GM12878 (cell line): ENCODE measurements at regions not wholly inside any gene's neighbourhood (a gene's known extent, or its start where the extent isn't known, plus 50 kb on each side); places are given as distances from the start of the nearest gene placed in this dataset.

ENCODE experiments used
- ATAC-seq: fragments of 200-7000 bp; cut with Tn5 transposase; 3 replicates; pipeline ENCODE4 v1.9.1; 2020; ENCODE audit warnings: mild to moderate bottlenecking, moderate library complexity
- BruUV-seq: library from RNA; stranded (reverse); fragments of 400-500 nt; replicated peaks from 2 replicates; lab custom pipeline; 2021; lab: Mats Ljungman, UMichigan
- CTCF ChIA-PET: fragments of 300-600 bp; sonication (Branson Sonifier 250); formaldehyde crosslinking; extraction: SDS; loops from one replicate; lab custom pipeline; 2021; ENCODE audit warnings: inconsistent platforms; lab: Yijun Ruan, JAX
- POLR2A ChIA-PET: fragments of 350-600 bp; formaldehyde crosslinking; extraction: SDS; loops from one replicate; lab custom pipeline; 2021; ENCODE audit warnings: inconsistent platforms; lab: Charles Lee
- RAD21 ChIA-PET: fragments of 300-600 bp; sonication (Branson Sonifier 250); formaldehyde crosslinking; loops from one replicate; lab custom pipeline; 2023; ENCODE audit warnings: antibody characterized with exemption; ENCODE audit not compliant: unreplicated experiment; lab: Charles Lee
- SMC1A ChIA-PET: fragments of 300-600 bp; sonication (Branson Sonifier 250); formaldehyde crosslinking; loops from one replicate; lab custom pipeline; 2023; ENCODE audit not compliant: unreplicated experiment, uncharacterized antibody; lab: Charles Lee
- DNase-seq: peaks from one replicate; pipeline ENCODE4 v3.0.0-alpha.2; 2011; ENCODE audit warnings: low read depth, low spot score
- FAIRE-seq: peaks from 3 replicates; lab custom pipeline; 2011; peaks lifted over from hg19 to GRCh38; lab: Jason Lieb, UNC
- H2AFZ ChIP-seq: 2 replicates; pipeline ENCODE4 v1.6.0; 2011; ENCODE audit warnings: low read depth, low read length, control low read depth; ENCODE audit not compliant: control insufficient read depth
- H3K27ac ChIP-seq: 2 replicates; pipeline ENCODE4 v1.5.1; 2011; ENCODE audit warnings: control low read depth; ENCODE audit not compliant: control insufficient read depth, insufficient read depth
- H3K27me3 ChIP-seq, 2 experiments: replicated peaks in 1 of 2; 2 replicates each; pipeline versions ENCODE4 v1.6.0 to v1.6.1; 2011; ENCODE audit warnings: low read length in 1 of 2; ENCODE audit not compliant: control insufficient read depth in 2 of 2, insufficient read depth in 2 of 2
- H3K36me3 ChIP-seq, 2 experiments: 2 replicates each; pipeline ENCODE4 v1.5.1; 2011; ENCODE audit warnings: low read length in 1 of 2; ENCODE audit not compliant: control insufficient read depth in 2 of 2, insufficient read depth in 2 of 2
- H3K4me1 ChIP-seq: 2 replicates; pipeline ENCODE4 v1.6.1; 2011; ENCODE audit warnings: mild to moderate bottlenecking, low read length, moderate library complexity, mixed read lengths; ENCODE audit not compliant: control insufficient read depth, insufficient read depth
- H3K4me2 ChIP-seq: 2 replicates; pipeline ENCODE4 v1.6.0; 2011; ENCODE audit warnings: control low read depth; ENCODE audit not compliant: control insufficient read depth, insufficient read depth
- H3K4me3 ChIP-seq: fragments of 200-600 bp; sonication (generic); 2 replicates; pipeline ENCODE4 v1.5.1; 2016
- H3K79me2 ChIP-seq: 2 replicates; pipeline ENCODE4 v1.6.0; 2011; ENCODE audit warnings: low read length; ENCODE audit not compliant: control insufficient read depth, insufficient read depth
- H3K9ac ChIP-seq: 2 replicates; pipeline ENCODE4 v1.8.0; 2011; ENCODE audit warnings: low read length, control low read depth, mixed read lengths; ENCODE audit not compliant: control insufficient read depth, insufficient read depth
- H3K9me3 ChIP-seq: replicated peaks from 3 replicates; pipeline ENCODE4 v1.5.1; 2011; ENCODE audit warnings: mild to moderate bottlenecking, low read length; ENCODE audit not compliant: control insufficient read depth, insufficient read depth
- H4K20me1 ChIP-seq: 2 replicates; pipeline ENCODE4 v1.6.0; 2011; ENCODE audit not compliant: control insufficient read depth, insufficient read depth
- ATF3 ChIP-seq: IDR thresholded peaks from 2 replicates; pipeline ENCODE4 v1.6.1; 2011; ENCODE audit warnings: low read depth, mild to moderate bottlenecking, low read length, moderate library complexity, borderline replicate concordance; ENCODE audit errors: extremely low read depth
- E2F4 ChIP-seq: IDR thresholded peaks from 2 replicates; pipeline ENCODE4 v1.6.1; 2012; ENCODE audit warnings: low read depth, low read length, improper control_type of control experiment
- E2F8 ChIP-seq: fragments of 450-650 bp; IDR thresholded peaks from 2 replicates; pipeline ENCODE4 v1.6.1; 2018; ENCODE audit warnings: mild to moderate bottlenecking, low read depth, moderate library complexity; ENCODE audit not compliant: partially characterized antibody
- FOXM1 ChIP-seq: IDR thresholded peaks from 2 replicates; pipeline ENCODE4 v1.6.1; 2012; ENCODE audit warnings: low read depth, mild to moderate bottlenecking, inconsistent platforms, low read length, moderate library complexity
- HSF1 ChIP-seq: fragments of 150-350 bp; IDR thresholded peaks from 2 replicates; pipeline ENCODE4 v1.6.1; 2014; ENCODE audit warnings: mild to moderate bottlenecking, low read depth, low read length
- RAD51 ChIP-seq: fragments of 450-650 bp; IDR thresholded peaks from 2 replicates; pipeline ENCODE4 v1.6.1; 2016; ENCODE audit warnings: moderate library complexity, mild to moderate bottlenecking, inconsistent platforms
- RELB ChIP-seq: fragments of 450-650 bp; IDR thresholded peaks from 2 replicates; pipeline ENCODE4 v1.6.1; 2017; ENCODE audit warnings: low read depth, mild to moderate bottlenecking, moderate library complexity
- SIX5 ChIP-seq: IDR thresholded peaks from 2 replicates; pipeline ENCODE4 v1.6.1; 2011; ENCODE audit warnings: mild to moderate bottlenecking, low read depth, low read length, moderate library complexity; ENCODE audit not compliant: severe bottlenecking
- SREBF2 ChIP-seq: IDR thresholded peaks from 2 replicates; pipeline ENCODE4 v1.6.1; 2012; ENCODE audit warnings: mild to moderate bottlenecking, low read length
- TCF3 ChIP-seq: IDR thresholded peaks from 2 replicates; pipeline ENCODE4 v1.6.1; 2012; ENCODE audit warnings: low read depth, mild to moderate bottlenecking, low read length, borderline replicate concordance; ENCODE audit not compliant: insufficient read depth
- ZNF687 ChIP-seq: fragments of 450-650 bp; IDR thresholded peaks from 2 replicates; pipeline ENCODE4 v1.6.1; 2017; ENCODE audit warnings: mild to moderate bottlenecking, moderate library complexity
- WGBS: methylation state at CpG from one replicate; pipeline ENCODE4 v1.1.6; 2016; ENCODE audit warnings: low lambda C conversion rate; ENCODE audit not compliant: insufficient replicate concordance, insufficient coverage; ENCODE audit errors: missing lambda C conversion rate; 5-methylcytosine and 5-hydroxymethylcytosine counted together
- in situ Hi-C: fragments of 300-500 bp; cut with MboI; formaldehyde crosslinking; loops from 9 replicates; pipeline ENCODE4 v1.14.3; 2018; ENCODE audit warnings: mixed read lengths
- intact Hi-C: fragments of 100-400 bp; cut with micrococcal nuclease; formaldehyde crosslinking; loops from one replicate; pipeline ENCODE4 v1.14.2; 2022; ENCODE audit not compliant: unreplicated experiment

- intact Hi-C loops (no loop called here), in situ Hi-C loops (no loop called here)
- H4K20me1 ChIP-seq, result no peaks in the 10 kb centered on the region
- ChIA-PET CTCF (no interaction called here), SMC1A (no interaction called here), RAD21 (no interaction called here), POLR2A (no interaction called here)
- no peak overlapping the region for H3K27ac ChIP-seq
- WGBS, result 13% methylated on average over 2 of the region's 2 CpGs
- H3K36me3 ChIP-seq, result no peaks in the 10 kb centered on the region
- H3K4me3 ChIP-seq, result no peak overlapping the region
- no peak for TF ChIP-seq ATF3
- no peak for TF ChIP-seq RELB
- no peak for TF ChIP-seq FOXM1
- TF ChIP-seq ZNF687, result no peak
- no peak for TF ChIP-seq HSF1
- TF ChIP-seq TCF3, result no peak
- no peak for TF ChIP-seq E2F8
- no peak for TF ChIP-seq SREBF2
- TF ChIP-seq RAD51, result no peak
- no peak for TF ChIP-seq SIX5
- no peak for TF ChIP-seq E2F4
- H3K79me2 ChIP-seq, result no peaks in the 10 kb centered on the region
- DNase-seq (no peak), FAIRE-seq (no peak), ATAC-seq (no peak)
- H3K9ac ChIP-seq, result no peak overlapping the region
- H3K9me3 ChIP-seq, result no peaks in the 10 kb centered on the region; the same call in 2 of the 3 replicates
- H3K4me1 ChIP-seq, result no peaks in the 10 kb centered on the region
- BruUV-seq, result no TSS peak
- H3K27me3 ChIP-seq, result no peaks in the 10 kb centered on the region
- no peak overlapping the region for H3K4me2 ChIP-seq
- H2AFZ ChIP-seq, result no peak overlapping the region
Measured at GRCh38 chr21:27300770-27301169, 333.9 kb upstream of the ADAMTS5 start.
